Mucosa of rectum (tissue), 2 donors: ENCODE measurements at regions not wholly inside any gene's neighbourhood (a gene's known extent, or its start where the extent isn't known, plus 50 kb on each side); places are given as distances from the start of the nearest gene placed in this dataset.

Experiments
- H3K27ac ChIP-seq, 2 donors: one replicate each; pipeline ENCODE4 v1.7.0; 2013; ENCODE audit warnings: inconsistent platforms in 2 of 2, low read depth in 2 of 2, low read length in 2 of 2
- H3K27me3 ChIP-seq, 2 donors: one replicate each; pipeline ENCODE4 v1.7.0; 2013; ENCODE audit warnings: low read length in 2 of 2; ENCODE audit not compliant: control insufficient read depth in 2 of 2, insufficient read depth in 2 of 2
- H3K36me3 ChIP-seq, 2 donors: one replicate each; pipeline ENCODE4 v1.7.0; 2013; ENCODE audit warnings: low read length in 2 of 2; ENCODE audit not compliant: control insufficient read depth in 2 of 2, insufficient read depth in 2 of 2
- H3K4me1 ChIP-seq, 2 donors: one replicate each; pipeline ENCODE4 v1.7.0; 2013; ENCODE audit warnings: low read length in 2 of 2, mild to moderate bottlenecking in 1 of 2; ENCODE audit not compliant: control insufficient read depth in 2 of 2, insufficient read depth in 2 of 2
- H3K4me3 ChIP-seq, 2 donors: one replicate each; pipeline ENCODE4 v1.7.0; 2013; ENCODE audit warnings: low read length in 2 of 2
- H3K9ac ChIP-seq, 2 donors: one replicate each; pipeline ENCODE4 v1.7.0; 2013; ENCODE audit warnings: low read length in 2 of 2, low read depth in 1 of 2, mild to moderate bottlenecking in 1 of 2
- H3K9me3 ChIP-seq, 2 donors: one replicate each; pipeline ENCODE4 v1.7.0; 2013; ENCODE audit warnings: low read length in 2 of 2; ENCODE audit not compliant: control insufficient read depth in 2 of 2
- donor health status: healthy.
- donor health status: Normal muscosa, but diverticular disease.

- no peaks in the 10 kb centered on the region for H3K36me3 ChIP-seq
- peaks cover 23 to 45% of the 10 kb centered on the region in 2 donors for H3K4me1 ChIP-seq
- no peaks in the 10 kb centered on the region for H3K9me3 ChIP-seq
- H3K4me3 ChIP-seq = peak overlapping the region; percentile 51 to 73
- no peaks in the 10 kb centered on the region for H3K27me3 ChIP-seq
- H3K27ac ChIP-seq = peak overlapping the region; percentile 89 to 93
- H3K9ac ChIP-seq = peak overlapping the region; percentile 44 to 56
Observed at GRCh38 chr4:148680884-148681283, 238.7 kb upstream of the NR3C2 start.

GRCh38 chr4:148676344-148676743 lies 234.1 kb upstream of the NR3C2 start:
- H3K9ac ChIP-seq = no peak overlapping the region
- H3K9me3 ChIP-seq = no peaks in the 10 kb centered on the region
- no peak overlapping the region for H3K27ac ChIP-seq
- no peak overlapping the region for H3K4me3 ChIP-seq
- peaks cover 0 to 3% of the 10 kb centered on the region in 2 donors for H3K36me3 ChIP-seq
- H3K27me3 ChIP-seq = no peaks in the 10 kb centered on the region
- H3K4me1 ChIP-seq = peaks cover 7 to 17% of the 10 kb centered on the region in 2 donors

- no peaks in the 10 kb centered on the region for H3K9me3 ChIP-seq
- H3K4me1 ChIP-seq = peaks cover 3 to 9% of the 10 kb centered on the region in 2 donors
- no peak overlapping the region for H3K9ac ChIP-seq
- H3K4me3 ChIP-seq = no peak overlapping the region
- no peaks in the 10 kb centered on the region for H3K27me3 ChIP-seq
- H3K27ac ChIP-seq = no peak overlapping the region
- peaks cover 0 to 3% of the 10 kb centered on the region in 2 donors for H3K36me3 ChIP-seq
Observed at GRCh38 chr4:148674876-148675275, 232.7 kb upstream of the NR3C2 start.

- no peak overlapping the region for H3K4me3 ChIP-seq
Observed at GRCh38 chr4:148664636-148665035, 222.4 kb upstream of the NR3C2 start.

GRCh38 chr4:148654131-148654530 lies 211.9 kb upstream of the NR3C2 start:
- H3K9ac ChIP-seq = no peak overlapping the region
- H3K4me3 ChIP-seq = no peak overlapping the region
- H3K36me3 ChIP-seq = no peaks in the 10 kb centered on the region
- no peak overlapping the region for H3K27ac ChIP-seq
- H3K9me3 ChIP-seq = no peaks in the 10 kb centered on the region
- H3K4me1 ChIP-seq = no peaks in the 10 kb centered on the region
- H3K27me3 ChIP-seq = no peaks in the 10 kb centered on the region

More at GRCh38 chr4:148664636-148665035, 222.4 kb upstream of the NR3C2 start:
- Histone ChIP-seq H3K27me3 (no peaks in the 10 kb centered on the region), H3K27ac (no peak overlapping the region), H3K9me3 (no peaks in the 10 kb centered on the region), H3K36me3 (no peaks in the 10 kb centered on the region), H3K4me1 (no peaks in the 10 kb centered on the region), H3K9ac (no peak overlapping the region)

- no peak overlapping the region for H3K9ac ChIP-seq
- no peaks in the 10 kb centered on the region for H3K36me3 ChIP-seq
- no peaks in the 10 kb centered on the region for H3K9me3 ChIP-seq
- no peaks in the 10 kb centered on the region for H3K27me3 ChIP-seq
- H3K27ac ChIP-seq = no peak overlapping the region
- H3K4me1 ChIP-seq = no peaks in the 10 kb centered on the region
- H3K4me3 ChIP-seq = no peak overlapping the region
Observed at GRCh38 chr4:148653681-148654080, 211.5 kb upstream of the NR3C2 start.

- H3K4me1 ChIP-seq = no peaks in the 10 kb centered on the region
- no peaks in the 10 kb centered on the region for H3K9me3 ChIP-seq
- no peak overlapping the region for H3K27ac ChIP-seq
- no peak overlapping the region for H3K4me3 ChIP-seq
- H3K36me3 ChIP-seq = no peaks in the 10 kb centered on the region
- H3K9ac ChIP-seq = no peak overlapping the region
- no peaks in the 10 kb centered on the region for H3K27me3 ChIP-seq
Observed at GRCh38 chr4:148651991-148652390, 209.8 kb upstream of the NR3C2 start.

GRCh38 chr4:148649652-148650331 lies 207.6 kb upstream of the NR3C2 start:
- no peaks in the 10 kb centered on the region for H3K27me3 ChIP-seq
- no peaks in the 10 kb centered on the region for H3K36me3 ChIP-seq
- no peak overlapping the region for H3K9ac ChIP-seq
- no peak overlapping the region for H3K4me3 ChIP-seq
- H3K27ac ChIP-seq = no peak overlapping the region
- H3K9me3 ChIP-seq = no peaks in the 10 kb centered on the region
- H3K4me1 ChIP-seq = no peaks in the 10 kb centered on the region

GRCh38 chr4:148643851-148644250 lies 201.6 kb upstream of the NR3C2 start:
- no peak overlapping the region for H3K9ac ChIP-seq
- no peak overlapping the region for H3K4me3 ChIP-seq
- H3K27ac ChIP-seq = no peak overlapping the region
- peaks cover 0 to 2% of the 10 kb centered on the region in 2 donors for H3K36me3 ChIP-seq
- no peaks in the 10 kb centered on the region for H3K9me3 ChIP-seq
- H3K27me3 ChIP-seq = no peaks in the 10 kb centered on the region
- no peaks in the 10 kb centered on the region for H3K4me1 ChIP-seq

GRCh38 chr4:148642907-148643306 lies 200.7 kb upstream of the NR3C2 start:
- Histone ChIP-seq H3K9ac (no peak overlapping the region), H3K27ac (no peak overlapping the region), H3K4me3 (no peak overlapping the region), H3K36me3 (peaks cover 0 to 2% of the 10 kb centered on the region in 2 donors), H3K4me1 (no peaks in the 10 kb centered on the region), H3K9me3 (no peaks in the 10 kb centered on the region), H3K27me3 (no peaks in the 10 kb centered on the region)
